Neuronal stem cell (in vitro differentiated cells): ENCODE measurements at regions not wholly inside any gene's neighbourhood (a gene's known extent, or its start where the extent isn't known, plus 50 kb on each side); places are given as distances from the start of the nearest gene placed in this dataset.

Experiments
- DNase-seq: peaks from one replicate; pipeline ENCODE4 v3.0.0-alpha.2; 2013; ENCODE audit warnings: low spot score
- H2AFZ ChIP-seq: one replicate; pipeline ENCODE4 v1.6.1; 2013; ENCODE audit warnings: mild to moderate bottlenecking, low read length, inconsistent platforms
- H2AK5ac ChIP-seq: 2 replicates; pipeline ENCODE4 v1.6.1; 2013; ENCODE audit warnings: low read depth, mild to moderate bottlenecking, inconsistent platforms, low read length, moderate library complexity, mixed read lengths
- H2BK120ac ChIP-seq: 2 replicates; pipeline ENCODE4 v1.6.1; 2013; ENCODE audit warnings: low read depth, mild to moderate bottlenecking, inconsistent platforms, low read length, moderate library complexity, mixed read lengths
- H2BK12ac ChIP-seq: one replicate; pipeline ENCODE4 v1.6.1; 2013; ENCODE audit warnings: low read length, inconsistent platforms
- H2BK15ac ChIP-seq: 2 replicates; pipeline ENCODE4 v1.6.1; 2013; ENCODE audit warnings: mild to moderate bottlenecking, low read length, inconsistent platforms, mixed read lengths
- H2BK5ac ChIP-seq: one replicate; pipeline ENCODE4 v1.6.1; 2013; ENCODE audit warnings: inconsistent platforms, mild to moderate bottlenecking, low read length, moderate library complexity
- H3K14ac ChIP-seq: one replicate; pipeline ENCODE4 v1.6.1; 2013; ENCODE audit warnings: low read length, inconsistent platforms
- H3K18ac ChIP-seq: 2 replicates; pipeline ENCODE4 v1.6.1; 2013; ENCODE audit warnings: low read length, inconsistent platforms
- H3K23ac ChIP-seq: 2 replicates; pipeline ENCODE4 v1.6.1; 2013; ENCODE audit warnings: low read depth, mild to moderate bottlenecking, mixed read lengths, low read length, inconsistent platforms; ENCODE audit not compliant: poor library complexity
- H3K27ac ChIP-seq: replicated peaks from 3 replicates; pipeline ENCODE4 v1.5.1; 2013; ENCODE audit warnings: low read length, inconsistent platforms
- H3K27me3 ChIP-seq, 3 experiments: 2 replicates each; pipeline ENCODE4 v1.6.1; 2013; ENCODE audit warnings: low read length in 3 of 3, mild to moderate bottlenecking in 2 of 3, inconsistent platforms in 1 of 3, low read depth in 1 of 3, mixed read lengths in 1 of 3, moderate library complexity in 1 of 3; ENCODE audit not compliant: control insufficient read depth in 3 of 3, insufficient read depth in 3 of 3
- H3K36me3 ChIP-seq, 2 donors: replicated peaks in 1 of 2; 2 replicates each; pipeline ENCODE4 v1.6.1; 2013; ENCODE audit warnings: low read length in 2 of 2; ENCODE audit not compliant: control insufficient read depth in 2 of 2, insufficient read depth in 2 of 2
- H3K4ac ChIP-seq: 2 replicates; pipeline ENCODE4 v1.6.1; 2013; ENCODE audit warnings: inconsistent platforms, mild to moderate bottlenecking, low read length, moderate library complexity
- H3K4me1 ChIP-seq, 2 donors: 1 replicate in 1 of 2; 2 replicates in 1 of 2; pipeline ENCODE4 v1.6.1; 2013; ENCODE audit warnings: low read length in 2 of 2, low read depth in 1 of 2; ENCODE audit not compliant: control insufficient read depth in 2 of 2, insufficient read depth in 1 of 2
- H3K4me2 ChIP-seq: one replicate; pipeline ENCODE4 v1.6.1; 2013; ENCODE audit warnings: mild to moderate bottlenecking, low read length, inconsistent platforms; ENCODE audit not compliant: insufficient read depth, poor library complexity, severe bottlenecking
- H3K4me3 ChIP-seq, 2 donors: 2 replicates each; pipeline ENCODE4 v1.5.1; 2013; ENCODE audit warnings: low read length in 2 of 2, mild to moderate bottlenecking in 2 of 2, inconsistent platforms in 1 of 2, moderate library complexity in 1 of 2
- H3K79me1 ChIP-seq: one replicate; pipeline ENCODE4 v1.6.1; 2013; ENCODE audit warnings: low read depth, mild to moderate bottlenecking, inconsistent platforms, low read length, moderate library complexity
- H3K9ac ChIP-seq: one replicate; pipeline ENCODE4 v1.6.1; 2013; ENCODE audit warnings: mild to moderate bottlenecking, low read depth, low read length, inconsistent platforms; ENCODE audit not compliant: poor library complexity
- H3K9me3 ChIP-seq, 2 donors: replicated peaks in 1 of 2; 2 replicates each; pipeline versions ENCODE3 to v1.6.1; 2013; ENCODE audit warnings: low read length in 2 of 2, mild to moderate bottlenecking in 2 of 2, inconsistent platforms in 1 of 2, low read depth in 1 of 2, mixed read lengths in 1 of 2, moderate library complexity in 1 of 2; ENCODE audit not compliant: control insufficient read depth in 2 of 2, insufficient read depth in 1 of 2
- H4K8ac ChIP-seq: one replicate; pipeline ENCODE4 v1.6.1; 2013; ENCODE audit warnings: low read depth, mild to moderate bottlenecking, inconsistent platforms, low read length, moderate library complexity
- H4K91ac ChIP-seq: one replicate; pipeline ENCODE4 v1.6.1; 2013; ENCODE audit warnings: low read length, low read depth, mild to moderate bottlenecking, inconsistent platforms; ENCODE audit not compliant: poor library complexity
- WGBS, 2 donors: extraction: QIAGEN DNeasy Blood & Tissue Kit; methylation state at CpG; one replicate each; pipeline ENCODE4 v1.1.7; 2013; ENCODE audit warnings: missing lambda C conversion rate in 2 of 2, mixed read lengths in 1 of 2; ENCODE audit not compliant: insufficient read length in 2 of 2, insufficient replicate concordance in 1 of 2; ENCODE audit errors: extremely low coverage in 2 of 2; 5-methylcytosine and 5-hydroxymethylcytosine counted together

DNA sequence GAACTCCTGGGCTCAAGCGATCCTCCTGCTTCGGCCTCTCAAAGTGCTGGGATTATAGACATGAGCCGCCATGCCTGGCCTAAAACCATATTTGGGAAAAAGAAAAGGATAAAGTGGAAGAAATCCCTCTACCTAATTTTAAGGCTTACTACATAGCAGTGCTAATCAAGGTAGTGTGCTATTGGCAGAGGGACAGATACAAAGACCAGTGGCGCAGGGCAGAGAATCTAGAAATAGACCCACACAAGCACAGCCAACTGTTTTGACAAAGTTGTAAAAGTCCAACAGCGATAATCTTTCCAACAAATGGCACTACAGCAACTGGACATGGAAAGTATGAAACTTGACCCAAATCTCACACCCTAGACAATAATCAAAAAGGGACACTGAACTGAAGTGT is 138.4 kb downstream of the TFCP2L1 start:
- DNase-seq: no peak
- H2BK5ac ChIP-seq: no peak overlapping the region
- no peaks in the 10 kb centered on the region for H3K9me3 ChIP-seq
- H4K8ac ChIP-seq: no peak overlapping the region
- H2BK15ac ChIP-seq: no peak overlapping the region
- H3K9ac ChIP-seq: no peak overlapping the region
- no peak overlapping the region for H3K14ac ChIP-seq
- H3K4me2 ChIP-seq: no peak overlapping the region
- peaks cover 0 to 3% of the 10 kb centered on the region in 2 donors for H3K4me1 ChIP-seq
- no peak overlapping the region for H2AFZ ChIP-seq
- no peak overlapping the region for H2BK12ac ChIP-seq
- H3K23ac ChIP-seq: no peak overlapping the region
- H2AK5ac ChIP-seq: no peak overlapping the region
- no peak overlapping the region for H3K27ac ChIP-seq
- WGBS, 2 donors: no CpG with 5 or more reads among the region's 5 CpGs
- H3K18ac ChIP-seq: no peak overlapping the region
- H4K91ac ChIP-seq: no peak overlapping the region
- no peak overlapping the region for H3K4ac ChIP-seq
- H3K79me1 ChIP-seq: no peaks in the 10 kb centered on the region
- peaks cover 0 to 4% (median 0%) of the 10 kb centered on the region in 3 experiments for H3K27me3 ChIP-seq
- H3K4me3 ChIP-seq: no peak overlapping the region
- H2BK120ac ChIP-seq: no peak overlapping the region
- no peaks in the 10 kb centered on the region for H3K36me3 ChIP-seq

DNA sequence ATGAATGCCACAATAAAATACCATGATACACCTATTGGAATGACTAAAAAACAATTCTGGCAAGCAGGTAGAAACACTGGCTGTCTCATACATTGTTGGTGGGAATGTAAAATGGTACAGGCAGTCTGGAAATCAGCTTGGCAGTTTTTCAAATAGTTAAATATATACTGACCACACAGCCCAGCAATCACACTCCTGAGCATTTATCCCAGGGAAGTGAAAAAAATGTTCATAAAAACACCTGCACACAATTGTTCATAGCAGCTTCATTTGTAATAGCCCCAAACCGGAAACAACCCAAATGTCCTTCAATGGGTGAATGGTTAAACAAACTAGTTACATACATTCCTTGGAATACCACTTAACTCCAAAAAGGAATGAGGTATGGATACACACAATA is 137.2 kb downstream of the TFCP2L1 start:
- no peaks in the 10 kb centered on the region for H3K9me3 ChIP-seq
- H3K27me3 ChIP-seq: peaks cover 0 to 4% (median 0%) of the 10 kb centered on the region in 3 experiments
- no peak overlapping the region for H2AFZ ChIP-seq
- no peak overlapping the region for H2BK5ac ChIP-seq
- no peak overlapping the region for H3K4me3 ChIP-seq
- no peak overlapping the region for H2BK120ac ChIP-seq
- no peak overlapping the region for H2AK5ac ChIP-seq
- H3K4ac ChIP-seq: no peak overlapping the region
- H3K36me3 ChIP-seq: no peaks in the 10 kb centered on the region
- no peak overlapping the region for H2BK12ac ChIP-seq
- no CpG with 5 or more reads among the region's 1 CpG for WGBS, 2 donors
- H3K18ac ChIP-seq: no peak overlapping the region
- H3K14ac ChIP-seq: no peak overlapping the region
- H3K23ac ChIP-seq: no peak overlapping the region
- no peak overlapping the region for H3K4me2 ChIP-seq
- DNase-seq: no peak
- H3K9ac ChIP-seq: no peak overlapping the region
- no peak overlapping the region for H2BK15ac ChIP-seq
- H3K27ac ChIP-seq: no peak overlapping the region
- H3K79me1 ChIP-seq: no peaks in the 10 kb centered on the region
- peaks cover 0 to 3% of the 10 kb centered on the region in 2 donors for H3K4me1 ChIP-seq
- no peak overlapping the region for H4K8ac ChIP-seq
- H4K91ac ChIP-seq: no peak overlapping the region

DNA sequence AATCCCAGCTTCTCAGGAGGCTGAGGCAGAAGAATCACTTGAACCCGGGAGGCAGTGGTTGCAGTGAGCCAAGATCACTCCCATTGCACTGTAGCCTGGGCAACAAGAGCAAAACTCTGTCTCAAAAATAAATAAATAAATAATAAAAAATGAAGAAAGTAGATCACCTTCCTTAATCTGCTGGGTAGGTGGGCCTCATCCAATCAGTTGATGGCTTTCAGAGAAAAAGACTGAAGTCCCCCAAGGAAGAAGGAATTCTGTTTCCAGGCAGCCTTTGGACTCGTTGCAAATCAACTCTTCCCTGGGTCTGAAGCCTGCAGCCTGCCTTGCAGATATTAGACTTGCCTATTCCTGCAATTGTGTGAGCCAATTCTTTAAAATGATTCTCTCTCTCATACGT is 136.5 kb downstream of the TFCP2L1 start:
- Histone ChIP-seq H2BK15ac (no peak overlapping the region), H3K4me3 (no peak overlapping the region), H4K8ac (no peak overlapping the region), H3K27ac (no peak overlapping the region), H3K36me3 (no peaks in the 10 kb centered on the region), H2BK120ac (no peak overlapping the region), H3K9ac (no peak overlapping the region), H3K4me2 (no peak overlapping the region), H2AFZ (no peak overlapping the region), H3K14ac (no peak overlapping the region), H2BK5ac (no peak overlapping the region), H3K9me3 (no peaks in the 10 kb centered on the region), H3K79me1 (no peaks in the 10 kb centered on the region), H4K91ac (no peak overlapping the region), H3K4me1 (peaks cover 0 to 3% of the 10 kb centered on the region in 2 donors), H2AK5ac (no peak overlapping the region), H3K18ac (no peak overlapping the region), H3K4ac (no peak overlapping the region), H3K27me3 (peaks cover 0 to 4% (median 0%) of the 10 kb centered on the region in 3 experiments), H2BK12ac (no peak overlapping the region), H3K23ac (no peak overlapping the region)
- no CpG with 5 or more reads among the region's 3 CpGs for WGBS, 2 donors
- DNase-seq: no peak

DNA sequence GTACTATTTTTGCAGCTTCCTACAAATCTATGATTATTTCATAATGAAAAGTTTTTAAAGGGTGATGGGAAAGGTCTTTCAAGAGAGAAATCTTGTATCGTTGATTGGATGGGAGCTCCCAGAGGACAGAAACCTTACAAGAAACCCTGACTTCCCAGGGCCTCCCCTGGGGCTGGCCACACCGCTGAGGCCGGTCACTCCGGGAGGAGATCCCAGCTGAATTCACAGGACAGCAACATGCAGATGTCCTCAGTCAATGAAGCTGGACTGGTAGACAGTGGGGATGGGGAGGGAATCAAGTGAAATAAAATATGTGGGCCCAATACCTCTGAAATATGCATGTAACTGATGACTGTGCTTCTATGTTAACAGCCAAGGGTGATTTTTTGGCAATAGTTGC is 135.6 kb downstream of the TFCP2L1 start:
- Histone ChIP-seq H3K14ac (no peak overlapping the region), H3K4ac (no peak overlapping the region), H3K9ac (no peak overlapping the region), H2AFZ (no peak overlapping the region), H3K4me1 (peaks cover 0 to under 1% of the 10 kb centered on the region in 2 donors), H2AK5ac (no peak overlapping the region), H2BK12ac (no peak overlapping the region), H4K8ac (no peak overlapping the region), H3K4me2 (no peak overlapping the region), H3K36me3 (no peaks in the 10 kb centered on the region), H2BK120ac (no peak overlapping the region), H4K91ac (no peak overlapping the region), H3K18ac (no peak overlapping the region), H3K79me1 (no peaks in the 10 kb centered on the region), H3K9me3 (no peaks in the 10 kb centered on the region), H3K27ac (no peak overlapping the region), H3K27me3 (peaks cover 0 to 4% (median 0%) of the 10 kb centered on the region in 3 experiments), H2BK15ac (no peak overlapping the region), H3K23ac (no peak overlapping the region), H3K4me3 (no peak overlapping the region), H2BK5ac (no peak overlapping the region)
- DNase-seq: no peak
- WGBS, 2 donors: no CpG with 5 or more reads among the region's 4 CpGs
